ENCODE measurements at regions not wholly inside any gene's neighbourhood (a gene's known extent, or its start where the extent isn't known, plus 50 kb on each side); places are given as distances from the start of the nearest gene placed in this dataset.

DNA sequence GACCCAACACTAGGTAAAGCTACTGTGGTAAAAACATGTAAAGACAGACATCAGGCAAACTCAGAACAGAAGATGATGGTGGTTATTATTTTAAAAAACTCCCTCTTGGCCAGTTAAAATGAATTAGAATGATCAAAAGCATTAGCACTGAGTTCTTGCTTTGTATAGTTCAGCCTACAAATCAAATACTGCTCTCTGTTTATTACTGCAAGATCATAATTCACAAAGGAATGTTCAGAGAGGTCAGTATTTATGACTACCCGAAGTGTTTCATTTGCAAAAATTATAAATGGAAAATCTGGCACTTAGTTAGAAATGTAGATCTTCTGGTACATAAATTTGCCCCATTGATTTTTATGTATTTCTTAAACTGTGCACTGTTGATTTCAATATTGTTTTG, 140.3 kb upstream of the PPP2R2B start:
- TF ChIP-seq EZH2 (IDR thresholded peaks at IDR 0.05): no peak
- no peak for TF ChIP-seq POLR2AphosphoS5 (IDR thresholded peaks at IDR 0.05; ENCODE audit: borderline replicate concordance, low read depth, low read length)
- no peak for TF ChIP-seq FOXP2 (optimal IDR thresholded peaks at IDR 0.05; ENCODE audit: control extremely low read depth, extremely low read length, insufficient read depth)
